ENCODE measurements at regions not wholly inside any gene's neighbourhood (a gene's known extent, or its start where the extent isn't known, plus 50 kb on each side); places are given as distances from the start of the nearest gene placed in this dataset.

DNA sequence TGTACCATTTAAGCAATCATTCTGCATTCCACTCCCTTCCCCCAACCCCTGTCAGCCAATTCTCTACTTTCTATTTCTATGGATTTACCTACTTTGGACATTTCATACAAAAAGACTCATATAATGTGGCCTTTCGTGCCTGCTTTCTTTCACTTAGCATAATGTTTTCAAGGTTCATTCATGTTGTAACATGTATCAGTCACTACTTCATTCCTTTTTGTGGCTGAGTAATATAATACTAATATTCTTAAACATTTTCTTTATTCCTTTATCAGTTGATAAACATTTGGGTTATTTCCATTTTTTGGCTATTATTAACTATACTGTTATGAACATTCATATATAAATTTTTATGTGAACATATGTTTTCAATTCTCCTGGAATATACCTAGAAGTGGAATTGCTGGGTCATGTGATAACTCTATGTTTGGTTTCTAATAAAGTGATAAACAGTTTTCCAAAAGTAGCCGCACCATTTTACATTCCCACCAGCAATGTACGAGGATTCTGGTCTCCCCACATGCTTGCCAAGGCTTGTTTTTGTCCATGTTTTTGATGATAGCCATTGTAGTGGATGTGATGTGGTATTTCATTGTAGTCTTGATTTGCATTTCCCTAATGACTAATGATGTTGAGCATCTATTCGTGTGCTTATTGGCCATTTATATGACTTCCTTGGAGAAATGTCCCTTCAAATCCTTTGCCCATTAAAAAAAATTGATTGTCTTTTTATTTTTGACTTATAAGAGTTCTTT is 61.9 kb upstream of the GNG12 start:
- ATAC-seq (ENCODE audit: low FRiP score): no peak
- DNase-seq (ENCODE audit: low spot score): no peak
- TF ChIP-seq, protein P1, sequence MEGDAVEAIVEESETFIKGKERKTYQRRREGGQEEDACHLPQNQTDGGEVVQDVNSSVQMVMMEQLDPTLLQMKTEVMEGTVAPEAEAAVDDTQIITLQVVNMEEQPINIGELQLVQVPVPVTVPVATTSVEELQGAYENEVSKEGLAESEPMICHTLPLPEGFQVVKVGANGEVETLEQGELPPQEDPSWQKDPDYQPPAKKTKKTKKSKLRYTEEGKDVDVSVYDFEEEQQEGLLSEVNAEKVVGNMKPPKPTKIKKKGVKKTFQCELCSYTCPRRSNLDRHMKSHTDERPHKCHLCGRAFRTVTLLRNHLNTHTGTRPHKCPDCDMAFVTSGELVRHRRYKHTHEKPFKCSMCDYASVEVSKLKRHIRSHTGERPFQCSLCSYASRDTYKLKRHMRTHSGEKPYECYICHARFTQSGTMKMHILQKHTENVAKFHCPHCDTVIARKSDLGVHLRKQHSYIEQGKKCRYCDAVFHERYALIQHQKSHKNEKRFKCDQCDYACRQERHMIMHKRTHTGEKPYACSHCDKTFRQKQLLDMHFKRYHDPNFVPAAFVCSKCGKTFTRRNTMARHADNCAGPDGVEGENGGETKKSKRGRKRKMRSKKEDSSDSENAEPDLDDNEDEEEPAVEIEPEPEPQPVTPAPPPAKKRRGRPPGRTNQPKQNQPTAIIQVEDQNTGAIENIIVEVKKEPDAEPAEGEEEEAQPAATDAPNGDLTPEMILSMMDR (IDR thresholded peaks at IDR 0.05): no peak

DNA sequence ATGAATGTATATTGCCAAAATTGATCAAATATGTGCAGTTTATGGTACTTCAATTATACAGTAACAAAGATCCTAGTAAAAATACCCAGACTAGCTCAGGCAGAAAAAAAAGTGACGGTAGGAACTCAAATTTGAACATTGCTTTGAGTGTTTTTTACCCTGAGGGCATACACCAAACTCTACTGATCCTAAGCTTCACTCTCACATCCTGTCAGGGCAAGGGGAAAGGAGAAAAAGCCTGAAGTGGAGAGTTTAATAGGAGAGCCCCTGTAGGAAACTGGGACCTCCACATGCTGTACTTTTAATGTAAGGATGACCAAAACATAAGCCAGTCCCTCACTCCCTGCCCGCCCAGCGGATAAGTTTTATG is 59.8 kb upstream of the GNG12 start:
- TF ChIP-seq, protein P1 (IDR thresholded peaks at IDR 0.05): no peak
- DNase-seq (ENCODE audit: low spot score): no peak
- no peak for ATAC-seq (ENCODE audit: low FRiP score)

DNA sequence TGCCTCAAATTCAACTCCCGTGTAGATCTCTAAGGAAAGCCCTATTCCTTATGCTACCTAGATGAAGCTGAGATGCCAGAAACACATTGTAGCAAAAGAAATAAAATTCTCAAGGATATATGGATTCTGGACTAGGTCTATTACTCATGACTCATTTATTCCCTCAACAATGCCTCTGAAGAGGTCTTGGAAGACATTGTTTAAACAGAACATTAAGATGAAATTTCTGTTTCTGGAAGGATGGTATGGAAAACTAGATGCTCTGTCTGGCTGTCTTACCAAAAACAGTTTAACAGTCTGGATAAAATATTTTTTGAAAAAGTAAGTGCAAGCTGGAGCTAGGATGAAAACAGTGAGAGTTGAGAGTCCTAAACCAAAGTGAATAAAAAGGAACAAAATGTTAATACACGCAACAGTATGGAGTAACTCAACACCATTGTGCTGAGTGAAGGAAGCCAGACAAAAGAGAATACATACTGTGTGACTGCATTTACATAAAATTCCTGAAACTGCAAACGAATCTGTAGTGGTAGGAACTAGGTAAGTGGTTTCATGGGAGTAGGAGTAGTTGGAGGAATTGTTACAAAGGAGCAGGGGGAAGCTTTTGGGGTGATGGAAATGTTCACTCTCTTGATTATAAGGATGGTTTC is 59.3 kb upstream of the GNG12 start:
- TF ChIP-seq, protein P1 (IDR thresholded peaks at IDR 0.05): no peak
- DNase-seq (ENCODE audit: low spot score): no peak
- no peak for ATAC-seq (ENCODE audit: low FRiP score)

DNA sequence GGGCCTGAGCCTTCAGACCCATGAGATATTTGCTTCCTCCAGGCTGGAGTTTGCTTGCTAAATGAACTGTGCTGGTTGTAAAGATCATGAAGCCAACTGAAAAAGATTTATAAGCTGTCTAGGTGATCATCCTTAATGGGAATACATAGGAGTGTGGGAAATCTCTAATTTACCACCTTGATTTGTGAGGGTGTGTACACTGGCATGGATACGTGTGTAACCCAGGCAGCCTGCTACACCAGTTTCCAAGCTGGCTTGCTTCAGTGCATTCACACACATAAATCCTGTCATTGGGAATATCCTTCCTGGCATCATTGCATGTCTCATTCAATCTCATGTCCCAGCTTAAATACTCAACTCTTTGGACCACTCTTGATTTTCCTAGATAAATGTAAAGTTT is 57.6 kb upstream of the GNG12 start:
- TF ChIP-seq, protein P1 (IDR thresholded peaks at IDR 0.05): no peak
- no peak for DNase-seq (ENCODE audit: low spot score)
- ATAC-seq (ENCODE audit: low FRiP score): no peak

DNA sequence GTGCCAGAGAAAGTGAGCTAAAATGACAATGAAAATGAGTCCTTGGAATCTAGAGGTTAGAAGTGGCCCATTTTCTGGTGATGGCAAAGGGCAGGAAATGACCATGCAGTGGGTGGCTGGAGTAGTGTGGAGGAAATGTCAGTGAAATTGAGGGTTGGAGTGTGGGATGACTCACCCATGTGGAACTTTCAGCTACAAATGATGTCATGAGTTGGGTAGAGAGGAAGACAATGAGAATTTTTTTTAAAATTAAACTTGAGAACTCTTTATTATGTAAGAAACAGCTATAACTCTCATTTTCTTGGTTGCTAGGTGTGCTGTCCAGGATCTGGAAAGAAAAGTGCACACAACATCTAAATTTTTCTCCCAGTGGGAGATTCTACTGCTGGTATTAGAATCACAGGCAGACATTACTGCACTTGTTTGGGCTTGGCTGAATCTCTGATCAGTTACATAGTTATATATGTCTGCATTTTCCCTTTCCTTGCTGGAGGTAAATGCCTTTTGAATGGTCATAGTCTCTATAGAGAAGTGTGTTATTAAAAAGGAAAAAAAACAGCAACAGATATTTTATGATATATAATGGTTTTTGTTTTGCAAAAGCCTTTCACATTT is 56.8 kb upstream of the GNG12 start:
- DNase-seq (ENCODE audit: low spot score) (no peak), ATAC-seq (ENCODE audit: low FRiP score) (peak; percentile 75)
- TF ChIP-seq, protein P1 (IDR thresholded peaks at IDR 0.05): no peak

DNA sequence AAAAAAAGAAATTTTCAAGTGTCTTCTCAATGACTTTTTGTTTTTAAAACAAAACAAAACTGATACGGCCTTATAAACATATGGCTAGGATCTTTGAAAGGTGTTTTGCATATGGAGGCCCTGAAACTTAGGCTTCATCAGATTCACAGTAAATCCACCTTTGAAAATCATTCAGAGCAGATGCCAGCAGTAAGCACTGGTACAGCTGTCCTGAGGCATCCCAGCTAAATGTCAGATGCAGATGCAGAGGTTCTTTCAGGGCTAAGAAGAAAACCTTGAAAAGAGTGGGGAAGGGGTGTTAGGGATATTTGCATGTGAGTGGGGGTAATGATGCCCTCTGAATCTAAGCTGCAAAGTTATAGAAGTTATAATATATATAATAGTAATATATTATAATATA is 56.2 kb upstream of the GNG12 start:
- DNase-seq (ENCODE audit: low spot score) (no peak), ATAC-seq (ENCODE audit: low FRiP score) (no peak)
- TF ChIP-seq, protein P1 (IDR thresholded peaks at IDR 0.05): no peak

Measured in omental fat pad (tissue), 3 donors.